NCI-H128 (cell line): ENCODE measurements at regions not wholly inside any gene's neighbourhood (a gene's known extent, or its start where the extent isn't known, plus 50 kb on each side); places are given as distances from the start of the nearest gene placed in this dataset.

ENCODE experiments used
- DNase-seq: peaks from one replicate; lab custom pipeline; 2025; ENCODE audit not compliant: unreplicated experiment; lab: John Stamatoyannopoulos, UW

DNA sequence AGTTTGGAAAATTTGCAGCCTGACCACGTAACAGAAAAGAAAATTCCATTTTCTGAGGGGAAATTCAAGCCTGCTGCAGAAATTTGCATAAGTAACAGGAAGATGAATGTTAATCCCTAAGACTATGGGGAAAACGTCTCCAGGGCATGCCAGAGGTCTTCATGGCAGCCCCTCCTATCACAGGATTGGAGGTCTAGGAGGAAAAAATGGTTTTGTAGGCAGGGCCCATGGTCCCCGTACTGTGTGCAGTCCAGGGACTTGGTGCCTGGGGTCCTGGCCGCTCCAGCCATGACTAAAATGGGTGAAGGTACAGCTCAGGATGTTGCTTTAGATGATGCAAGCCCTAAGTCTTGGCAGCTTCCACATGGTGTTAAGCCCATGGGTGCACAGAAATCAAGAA is 437.3 kb upstream of the SEMA3A start:
- DNase-seq = no peak

DNA sequence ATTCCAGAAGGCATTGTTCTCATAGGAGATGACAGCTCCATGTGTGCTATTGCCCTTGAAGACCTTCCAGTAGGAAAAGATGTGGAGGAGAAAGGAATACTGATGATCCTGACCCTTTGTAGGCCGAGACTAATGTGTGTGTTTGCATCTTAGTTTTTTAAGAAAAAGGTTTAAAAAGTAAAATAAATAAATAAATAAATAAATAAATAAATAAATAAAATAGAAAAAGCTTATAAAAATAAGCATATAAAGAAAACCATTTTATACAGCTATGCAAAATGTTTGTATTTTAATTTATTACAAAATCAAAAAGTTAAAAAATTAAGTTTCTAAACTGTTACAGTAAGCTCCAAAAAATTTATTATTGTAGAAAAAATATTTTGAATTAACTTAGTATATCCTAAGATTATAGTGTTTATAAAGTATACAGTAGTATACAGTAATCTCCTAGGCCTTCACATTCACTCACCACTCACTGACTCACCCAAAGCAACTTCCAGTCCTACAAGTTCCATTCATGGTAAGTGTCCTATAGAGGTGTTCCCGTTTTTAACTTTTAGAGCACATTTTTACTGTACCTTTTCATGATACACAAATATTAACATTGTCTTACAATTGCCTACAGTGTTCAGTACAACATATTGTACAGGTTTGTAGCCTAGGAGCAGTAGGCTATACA is 435.2 kb upstream of the SEMA3A start:
- DNase-seq = no peak

DNA sequence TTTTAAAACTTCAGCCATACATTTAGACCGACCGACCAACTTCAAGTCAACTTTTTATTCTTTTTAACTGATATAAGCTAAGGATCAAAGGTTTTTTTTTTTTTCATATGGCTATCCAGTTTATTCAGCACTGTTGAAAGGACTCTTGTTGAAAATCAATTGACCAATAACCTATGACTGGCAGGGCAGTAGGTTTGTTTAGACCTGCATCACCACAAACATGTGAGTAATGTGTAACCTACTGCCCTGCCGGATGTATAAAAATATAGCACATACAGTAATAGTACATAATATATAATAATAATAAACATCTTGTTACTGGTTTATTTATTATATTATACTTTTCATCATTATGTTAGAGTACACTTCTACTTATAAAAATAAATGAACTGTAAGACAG is 434.6 kb upstream of the SEMA3A start:
- no peak for DNase-seq

DNA sequence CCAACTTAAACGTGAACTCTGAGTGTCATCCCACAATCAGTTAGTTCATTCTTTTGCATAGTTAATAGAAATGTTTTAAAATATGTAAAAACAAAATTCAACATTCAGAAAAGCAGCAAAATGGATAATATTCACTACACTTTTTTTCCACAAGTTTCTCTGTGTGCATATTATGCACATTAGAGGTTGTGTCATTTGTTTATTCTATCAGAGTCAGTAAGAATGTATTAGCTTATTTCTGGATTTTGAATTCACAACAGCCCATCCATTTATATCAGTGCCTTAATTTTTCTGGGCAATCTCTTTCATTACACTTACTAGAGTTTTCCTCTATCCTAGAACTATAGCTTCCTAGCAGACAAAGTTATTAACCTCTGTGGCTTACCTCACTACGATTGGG is 432.7 kb upstream of the SEMA3A start:
- no peak for DNase-seq

DNA sequence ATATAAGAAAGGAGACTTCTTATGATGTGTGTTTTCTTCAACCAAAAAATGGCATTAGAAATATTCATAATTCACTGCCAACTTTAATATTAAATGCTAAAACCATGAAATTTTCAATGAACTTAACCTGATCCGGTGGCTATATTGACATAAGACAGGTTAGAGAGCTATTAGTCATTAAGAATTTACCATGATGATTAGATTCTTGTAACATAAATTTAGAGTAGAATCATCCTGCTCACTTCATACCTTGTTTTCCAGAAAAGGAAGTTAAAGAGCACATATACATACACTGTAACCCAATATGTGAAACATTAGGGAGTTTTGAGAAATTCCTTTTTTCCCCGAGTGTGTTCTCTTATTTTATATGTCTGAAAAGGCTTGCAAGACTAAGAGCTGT is 430.3 kb upstream of the SEMA3A start:
- no peak for DNase-seq

DNA sequence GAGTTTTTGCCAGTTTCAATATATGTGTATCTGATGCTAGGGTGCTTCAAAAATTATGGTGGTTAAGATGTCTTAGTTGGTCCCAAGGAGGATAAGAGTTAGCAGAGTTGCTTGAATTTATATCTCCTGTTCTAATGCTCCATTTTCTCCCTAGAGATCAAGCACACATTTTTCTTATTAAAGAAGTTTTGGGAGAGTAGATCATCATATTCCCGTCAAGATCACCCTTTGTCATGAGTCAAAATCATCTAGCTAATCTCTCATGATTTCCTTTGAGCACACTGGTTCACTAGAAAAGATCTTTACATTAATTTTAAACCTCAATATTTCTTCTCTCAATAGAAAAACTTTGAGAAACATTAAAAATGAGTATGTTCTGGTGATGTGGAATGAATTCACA is 429.9 kb upstream of the SEMA3A start:
- DNase-seq = no peak

DNA sequence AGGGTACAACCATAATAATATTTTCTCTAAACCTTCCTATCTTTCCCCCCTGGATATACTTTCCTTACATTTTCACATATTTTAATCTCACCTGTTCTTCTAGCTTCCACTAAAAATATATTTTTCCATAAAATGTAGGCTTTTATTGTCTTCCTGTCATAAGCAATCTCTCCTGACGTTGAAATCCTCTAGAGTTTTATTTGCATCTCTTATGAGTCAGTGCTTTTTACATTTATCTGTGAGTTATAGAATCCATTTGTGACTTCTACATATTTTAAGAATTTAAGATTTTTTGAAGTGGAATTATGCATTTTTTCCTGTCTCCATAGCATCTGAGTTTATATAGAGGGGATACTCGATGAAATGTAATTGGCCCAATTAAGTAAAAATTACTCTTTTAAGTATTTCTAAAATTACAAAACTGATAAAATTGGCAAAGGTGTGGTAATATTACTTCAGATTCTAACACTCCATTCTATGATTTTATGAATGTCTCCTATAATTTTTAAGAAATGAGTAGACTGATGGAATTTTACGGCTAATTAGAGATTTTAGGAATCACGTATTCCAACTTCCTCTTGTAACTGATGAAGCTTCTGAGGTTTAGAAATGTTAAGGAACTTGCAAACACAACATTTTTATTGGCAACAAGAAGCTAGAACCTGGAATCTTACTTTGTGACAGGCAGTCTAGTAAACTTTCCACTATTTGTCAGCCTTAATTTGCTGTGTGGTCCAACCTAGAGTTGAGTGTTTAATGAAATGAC is 422.9 kb upstream of the SEMA3A start:
- no peak for DNase-seq

DNA sequence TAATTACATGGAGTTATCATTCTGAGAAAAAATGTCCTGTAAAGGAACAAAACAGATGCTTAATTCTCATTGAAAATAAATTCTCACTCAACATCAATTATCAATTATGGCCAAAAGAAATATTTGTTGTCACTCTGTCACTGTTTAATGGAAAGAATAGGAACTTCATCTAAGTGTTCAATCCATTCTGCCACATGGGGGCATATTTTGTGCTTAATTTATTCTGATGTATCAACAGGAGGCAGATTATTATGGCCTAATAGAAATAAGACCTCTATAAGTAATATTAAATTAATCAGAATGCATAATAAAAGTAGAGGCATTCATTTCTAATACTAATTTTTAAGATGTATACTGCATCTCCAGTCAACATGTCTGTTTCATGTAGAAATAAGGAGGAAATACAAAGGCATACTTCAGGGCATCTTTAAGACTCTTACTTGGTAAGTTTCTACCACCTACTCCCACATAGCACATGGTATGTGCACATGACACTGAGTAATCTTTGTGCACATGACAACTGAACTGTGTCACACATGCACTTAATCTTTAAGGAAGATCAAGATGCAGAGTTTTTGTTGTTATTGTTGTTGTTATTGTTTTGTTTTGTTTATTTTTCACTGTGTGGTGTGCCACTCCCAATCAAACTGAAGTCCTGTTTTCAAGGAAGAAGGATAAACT is 420.4 kb upstream of the SEMA3A start:
- no peak for DNase-seq

DNA sequence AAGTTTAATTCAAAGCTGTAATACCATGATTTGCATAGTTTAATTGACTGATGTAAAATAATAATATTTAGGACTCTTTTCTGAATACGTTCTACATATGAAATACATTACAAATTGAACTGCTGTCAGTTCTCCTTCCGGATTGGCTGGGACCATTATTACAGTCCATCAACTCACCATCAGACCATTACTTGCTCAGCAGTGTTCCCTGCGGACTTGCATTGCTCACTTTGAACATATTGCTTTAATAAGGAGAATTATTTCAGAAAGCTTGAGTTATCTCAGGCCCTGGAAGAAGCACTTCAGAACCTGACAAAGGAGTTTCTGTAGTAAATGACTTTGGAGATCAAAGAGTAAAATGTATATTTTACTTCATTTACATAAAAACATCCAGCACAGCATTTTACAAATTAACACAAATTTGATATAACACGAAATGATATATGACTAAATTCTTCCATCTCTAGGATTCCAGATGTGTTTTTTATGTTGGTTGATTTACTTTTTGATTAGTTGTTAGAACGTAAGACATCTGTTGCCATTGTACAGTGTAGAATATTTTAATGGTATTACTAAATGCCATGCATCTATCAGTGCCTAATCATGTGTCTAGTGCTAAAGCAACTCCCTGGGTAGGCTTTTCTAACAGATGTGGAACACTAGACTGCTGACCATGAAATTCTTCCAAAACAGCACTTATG is 418.5 kb upstream of the SEMA3A start:
- DNase-seq = no peak

DNA sequence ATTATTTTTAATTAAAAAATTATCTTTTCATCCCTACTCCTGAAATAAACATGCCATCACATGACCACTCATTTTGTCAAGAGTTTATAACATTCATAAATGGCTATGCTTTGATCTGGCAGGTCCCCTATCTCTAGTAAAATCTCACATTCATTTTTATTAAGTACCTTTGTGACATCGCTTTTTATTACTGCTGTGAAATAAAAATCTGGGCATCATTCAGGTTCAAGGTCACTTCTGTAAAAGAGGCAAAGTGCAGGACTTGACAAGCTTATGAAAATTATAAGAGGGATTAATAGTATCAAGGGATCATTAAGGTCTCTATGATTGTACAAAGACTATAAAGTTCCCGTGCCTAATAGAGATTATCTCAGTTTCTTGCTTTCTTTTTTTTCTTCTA is 416.8 kb upstream of the SEMA3A start:
- DNase-seq = no peak

DNA sequence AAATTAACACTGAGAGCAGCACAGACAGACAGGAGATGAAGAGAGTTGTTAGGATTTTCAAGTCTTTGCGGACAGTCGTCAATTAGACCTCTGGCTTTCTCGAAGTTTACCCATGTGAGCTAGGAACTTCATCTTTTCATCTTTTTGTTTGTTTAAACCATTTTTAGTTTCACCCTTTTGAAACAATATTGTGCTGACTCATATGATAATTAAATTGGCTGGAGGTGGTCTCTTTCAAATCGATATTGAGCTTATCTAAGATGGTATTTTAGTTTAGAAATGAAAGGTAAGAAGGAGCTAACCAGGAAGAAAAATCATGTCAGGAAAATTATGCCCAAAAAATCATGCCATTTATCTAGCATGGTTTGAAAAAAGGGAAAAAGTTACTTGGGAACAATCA is 415.8 kb upstream of the SEMA3A start:
- DNase-seq = no peak

DNA sequence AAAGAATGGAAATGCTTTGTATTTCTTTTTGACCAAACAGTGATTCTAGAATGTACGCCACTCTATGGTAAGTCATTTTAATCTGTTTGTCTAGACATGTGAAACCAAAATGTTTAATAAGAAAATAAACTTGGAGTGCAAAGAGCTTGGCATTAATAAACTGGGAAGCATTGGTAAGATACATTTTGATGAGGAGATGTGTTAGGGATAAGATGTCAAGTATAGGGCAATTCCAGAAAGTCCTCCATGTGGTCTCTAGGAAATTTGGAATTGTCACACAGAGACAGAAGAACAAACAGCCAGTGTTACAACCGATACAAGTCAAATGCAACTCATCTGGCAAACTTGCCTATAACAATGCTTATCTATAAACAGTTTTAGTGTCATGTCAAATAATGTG is 410.7 kb upstream of the SEMA3A start:
- DNase-seq = no peak

DNA sequence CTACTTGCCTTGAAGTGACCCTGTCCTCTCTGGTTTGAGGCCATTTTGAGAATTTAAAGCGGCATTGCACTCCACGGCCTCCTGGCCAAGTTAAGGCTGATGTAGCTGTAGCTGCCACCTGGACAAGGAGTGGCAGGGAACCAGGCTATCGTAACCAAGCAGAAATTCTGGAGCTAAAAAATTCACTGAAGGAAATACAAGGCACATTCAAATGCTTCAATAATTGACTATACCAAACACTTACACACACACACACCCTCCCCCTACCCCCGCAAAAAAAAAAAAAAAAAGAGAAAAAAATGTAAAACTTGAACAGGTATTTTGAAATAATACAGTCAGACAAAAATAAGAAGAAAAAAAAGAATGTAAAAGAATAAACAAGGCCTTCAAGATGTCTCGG is 409.0 kb upstream of the SEMA3A start:
- no peak for DNase-seq

DNA sequence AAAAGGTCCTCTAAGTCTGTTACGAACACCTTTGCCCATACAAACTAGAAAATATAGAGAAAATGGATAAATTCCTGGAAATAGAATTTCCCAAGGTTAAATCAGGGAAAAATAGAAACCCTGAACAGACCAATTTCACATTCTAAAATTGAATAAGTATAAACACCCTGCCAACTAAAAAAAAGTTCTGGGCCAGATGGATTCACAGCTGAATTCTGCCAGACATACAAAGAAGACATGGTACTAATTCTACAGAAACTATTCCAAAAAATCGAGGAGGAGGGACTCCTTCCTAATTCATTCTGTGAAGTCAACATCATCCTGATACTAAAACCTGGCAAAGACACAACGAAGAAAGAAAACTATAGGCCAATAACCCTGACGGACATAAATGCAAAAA is 400.4 kb upstream of the SEMA3A start:
- no peak for DNase-seq

DNA sequence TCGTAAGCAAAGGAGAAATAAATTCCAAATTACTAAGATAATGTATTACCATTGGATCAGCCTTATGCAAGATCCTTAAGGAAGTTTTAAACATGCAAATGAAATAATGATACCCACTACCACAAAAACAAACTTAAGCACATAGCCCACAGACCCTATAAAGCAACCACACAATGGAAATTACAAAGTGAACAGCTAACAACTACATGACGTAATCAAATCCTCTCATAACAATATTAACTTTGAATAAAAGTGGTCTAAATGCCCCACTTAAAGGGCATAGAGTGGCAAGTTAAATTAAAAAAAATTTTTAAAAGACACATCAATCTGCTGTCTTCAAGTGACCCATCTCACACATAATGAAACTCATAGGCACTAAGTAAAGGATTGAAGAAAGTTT is 397.3 kb upstream of the SEMA3A start:
- DNase-seq = no peak

DNA sequence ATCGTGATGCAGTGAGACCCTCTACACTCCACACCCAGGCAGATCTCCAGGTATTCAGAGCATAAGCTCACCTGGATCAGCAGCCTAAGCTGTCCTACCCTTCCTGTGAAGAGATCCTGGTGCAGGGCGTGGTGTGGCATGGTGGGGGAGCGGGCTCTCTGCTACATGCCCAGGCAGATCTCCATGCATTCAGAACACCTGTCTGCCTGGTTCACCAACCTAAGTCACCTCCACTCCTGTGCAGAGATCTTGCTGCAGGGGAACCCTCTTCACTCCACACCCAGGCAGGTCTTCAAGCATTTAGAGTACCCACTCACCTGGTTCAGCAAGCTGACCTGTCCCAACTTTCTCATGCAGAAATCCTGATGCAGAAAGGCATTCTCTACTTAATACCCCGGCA is 394.4 kb upstream of the SEMA3A start:
- DNase-seq = no peak

DNA sequence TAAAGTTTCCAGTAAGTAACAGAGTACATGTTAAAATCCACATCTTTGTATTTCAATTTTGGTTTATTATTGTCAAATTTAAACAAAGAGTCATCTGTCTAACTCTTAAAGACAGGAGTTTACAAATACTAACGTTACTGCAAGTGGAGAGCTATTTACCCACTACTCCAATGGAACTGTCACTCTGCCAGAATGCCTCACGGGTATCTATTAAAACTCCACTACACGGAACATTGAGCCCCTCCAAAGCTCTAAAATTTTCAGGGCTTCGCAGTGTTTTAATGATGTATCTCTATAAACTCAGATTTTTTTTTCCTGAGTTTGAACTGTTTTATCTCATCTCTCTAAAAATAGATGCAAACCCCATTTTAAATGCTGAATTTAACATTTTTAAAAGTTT is 388.7 kb upstream of the SEMA3A start:
- no peak for DNase-seq

DNA sequence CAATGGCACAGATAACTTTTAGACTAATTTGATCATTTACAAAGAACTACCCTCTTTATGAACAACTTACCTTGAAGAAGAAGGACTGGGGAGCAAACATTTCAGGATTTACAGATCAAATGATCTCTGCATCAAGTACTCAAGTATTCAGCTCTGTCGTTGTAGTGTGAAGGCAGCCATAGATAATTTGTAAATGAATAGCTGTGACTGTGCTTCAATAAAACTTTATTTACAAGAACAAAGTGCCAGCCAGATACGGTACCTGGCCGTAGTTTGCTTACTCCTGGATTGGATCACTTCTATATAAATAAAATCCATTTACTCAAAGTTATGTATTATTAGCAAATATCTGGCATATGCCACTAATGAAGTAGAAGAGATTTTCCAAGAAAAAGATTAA is 388.2 kb upstream of the SEMA3A start:
- DNase-seq = no peak

DNA sequence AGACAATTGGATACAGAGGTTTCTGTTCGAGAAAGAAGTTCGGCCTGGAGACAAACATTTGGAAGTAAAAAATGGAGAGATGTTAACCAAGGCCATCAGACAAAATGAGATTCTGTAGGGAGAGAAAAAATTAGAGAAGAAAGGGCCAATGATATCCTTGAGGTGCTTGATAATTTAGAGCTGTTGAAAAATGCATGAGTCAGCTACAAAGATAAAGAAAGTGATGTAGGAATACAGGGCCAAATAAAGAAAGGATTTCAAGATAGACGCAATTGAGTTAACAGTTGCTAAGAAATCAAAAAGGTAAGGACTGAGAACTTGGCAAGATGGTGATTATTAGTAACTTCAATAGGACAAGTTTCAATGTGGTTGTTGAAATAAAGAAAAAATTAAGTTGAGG is 384.2 kb upstream of the SEMA3A start:
- no peak for DNase-seq

DNA sequence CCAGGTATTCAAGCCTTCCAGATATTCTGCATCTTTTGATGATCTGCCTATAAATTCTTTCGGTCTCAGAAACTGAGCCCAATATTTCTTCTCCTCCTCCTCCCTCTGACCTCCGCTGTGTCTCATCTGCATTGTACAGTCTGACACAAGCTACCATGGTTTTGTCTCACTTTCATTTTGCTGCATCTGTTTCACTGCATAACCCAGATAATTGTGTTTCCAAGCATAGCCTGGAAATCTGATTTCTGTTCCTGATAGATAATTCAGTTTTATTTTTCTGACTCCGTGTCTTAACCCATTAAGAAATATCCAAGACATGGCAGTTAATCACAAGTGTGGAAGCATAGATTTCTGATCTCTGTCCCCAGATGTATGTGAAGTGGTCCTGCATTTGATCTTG is 374.2 kb upstream of the SEMA3A start:
- no peak for DNase-seq

DNA sequence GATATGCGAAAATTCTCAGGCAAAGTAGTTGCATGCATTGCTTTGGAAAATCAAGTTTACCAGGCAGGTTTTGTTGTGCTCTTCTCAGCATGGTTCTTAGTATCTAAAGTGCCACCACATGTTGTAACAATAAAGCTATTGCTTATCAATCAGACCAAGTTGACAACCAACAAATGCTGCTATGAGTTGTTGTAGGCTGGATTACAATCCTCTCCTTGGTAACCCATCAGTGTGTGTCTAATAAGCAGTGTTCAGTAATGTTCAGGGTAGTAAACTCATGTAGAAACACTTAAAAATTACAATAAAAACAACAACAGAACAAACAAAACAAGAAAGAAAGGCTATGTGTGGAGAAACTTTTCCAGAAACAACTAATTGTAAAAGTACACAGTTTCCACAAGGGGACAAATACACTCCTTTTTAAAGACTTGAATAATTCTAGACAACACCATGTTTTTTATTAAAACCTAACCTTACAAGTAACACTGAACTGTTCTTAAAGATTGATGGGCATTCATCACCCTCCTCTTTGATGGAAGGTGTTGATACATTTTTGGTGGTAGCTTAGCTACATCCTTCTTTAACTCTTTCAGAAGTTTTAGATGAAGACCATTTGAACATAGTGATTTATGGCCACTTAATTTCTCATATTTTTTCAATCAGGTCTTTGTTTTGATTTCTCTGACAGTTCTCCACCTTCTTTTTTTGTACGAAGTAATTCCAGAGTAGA is 370.9 kb upstream of the SEMA3A start:
- DNase-seq = no peak
